Endothelial cell of umbilical vein (primary cell): ENCODE measurements at regions not wholly inside any gene's neighbourhood (a gene's known extent, or its start where the extent isn't known, plus 50 kb on each side); places are given as distances from the start of the nearest gene placed in this dataset.

Experiments used
- BruUV-seq: library from RNA; stranded (reverse); fragments of 400-500 nt; replicated peaks from 2 replicates; lab custom pipeline; 2021; lab: Mats Ljungman, UMichigan
- CTCF ChIA-PET: fragments of 300-600, 350-600 bp; sonication (Branson Sonifier 250); formaldehyde crosslinking; loops from one replicate; lab custom pipeline; 2021; ENCODE audit warnings: antibody characterized with exemption, inconsistent platforms; lab: Charles Lee
- POLR2A ChIA-PET: fragments of 300-600, 350-600 bp; sonication (Branson Sonifier 250); formaldehyde crosslinking; loops from one replicate; lab custom pipeline; 2021; ENCODE audit warnings: antibody characterized with exemption, inconsistent platforms; lab: Charles Lee
- DNase-seq: peaks from one replicate; pipeline ENCODE4 v3.0.0-alpha.2; 2011; ENCODE audit warnings: low read depth, low spot score
- FAIRE-seq: peaks from 2 replicates; lab custom pipeline; 2011; peaks lifted over from hg19 to GRCh38; lab: Jason Lieb, UNC
- H2AFZ ChIP-seq: 2 replicates; pipeline ENCODE4 v1.6.0; 2012; ENCODE audit warnings: low read depth, low read length, control low read depth, inconsistent platforms
- H3K27ac ChIP-seq: 2 replicates; pipeline ENCODE4 v1.5.1; 2011; ENCODE audit warnings: low read depth, mild to moderate bottlenecking, control low read depth, low read length, moderate library complexity; ENCODE audit not compliant: insufficient read depth
- H3K27me3 ChIP-seq, 2 experiments: 2 replicates each; pipeline versions ENCODE4 v1.6.0 to v1.6.1; 2011; ENCODE audit warnings: low read length in 2 of 2, mixed read lengths in 1 of 2; ENCODE audit not compliant: control insufficient read depth in 2 of 2, insufficient read depth in 2 of 2
- H3K36me3 ChIP-seq, 2 experiments: 2 replicates in 1 of 2; 3 replicates in 1 of 2; pipeline ENCODE4 v1.5.1; 2011; ENCODE audit warnings: low read length in 2 of 2, mild to moderate bottlenecking in 1 of 2, moderate library complexity in 1 of 2; ENCODE audit not compliant: control insufficient read depth in 2 of 2, insufficient read depth in 2 of 2; ENCODE audit errors: extremely low read depth in 1 of 2
- H3K4me1 ChIP-seq: 3 replicates; pipeline ENCODE4 v1.5.1; 2011; ENCODE audit warnings: mild to moderate bottlenecking, low read length; ENCODE audit not compliant: control insufficient read depth, insufficient read depth; ENCODE audit errors: extremely low read depth
- H3K4me2 ChIP-seq: 2 replicates; pipeline ENCODE4 v1.6.1; 2011; ENCODE audit warnings: low read length, control low read depth, mixed read lengths; ENCODE audit not compliant: insufficient read depth
- H3K4me3 ChIP-seq, 3 experiments: fragments of 200-600 bp in 1 of 3; sonication (generic), shearing (Covaris generic) in 1 of 3; replicated peaks in 1 of 3; 2 replicates each; pipeline ENCODE4 v1.5.1; 2011 to 2016; ENCODE audit warnings: control low read depth in 3 of 3, low read length in 3 of 3, mild to moderate bottlenecking in 2 of 3, inconsistent platforms in 1 of 3, low read depth in 1 of 3, moderate library complexity in 1 of 3; ENCODE audit not compliant: insufficient read depth in 1 of 3
- H3K79me2 ChIP-seq: 2 replicates; pipeline ENCODE4 v1.6.0; 2012; ENCODE audit warnings: low read length, inconsistent platforms; ENCODE audit not compliant: control insufficient read depth, insufficient read depth
- H3K9ac ChIP-seq: replicated peaks from 2 replicates; pipeline ENCODE3; 2011; ENCODE audit warnings: low read length, control low read depth; ENCODE audit not compliant: insufficient read depth; ENCODE audit errors: extremely low read depth
- H3K9me1 ChIP-seq: replicated peaks from 3 replicates; pipeline ENCODE4 v1.6.0; 2011; ENCODE audit warnings: mild to moderate bottlenecking, low read length; ENCODE audit not compliant: control insufficient read depth, insufficient read depth; ENCODE audit errors: extremely low read depth
- H3K9me3 ChIP-seq: replicated peaks from 2 replicates; pipeline ENCODE4 v1.5.1; 2012; ENCODE audit warnings: low read length, inconsistent platforms; ENCODE audit not compliant: control insufficient read depth, insufficient read depth
- H4K20me1 ChIP-seq: replicated peaks from 2 replicates; pipeline ENCODE3; 2011; ENCODE audit warnings: mild to moderate bottlenecking, low read length; ENCODE audit not compliant: control insufficient read depth, insufficient read depth; ENCODE audit errors: extremely low read depth
- CTCF ChIP-seq, 2 donors: IDR thresholded peaks; 1 replicate in 1 of 2; 2 replicates in 1 of 2; pipeline ENCODE4 v1.5.1; 2011; ENCODE audit warnings: low read length in 2 of 2, mild to moderate bottlenecking in 2 of 2, moderate library complexity in 2 of 2, control low read depth in 1 of 2, inconsistent platforms in 1 of 2, low read depth in 1 of 2; ENCODE audit not compliant: insufficient read depth in 1 of 2; ENCODE audit errors: extremely low read depth in 1 of 2
- EZH2 ChIP-seq: IDR thresholded peaks from 2 replicates; pipeline ENCODE4 v1.6.1; 2012; ENCODE audit warnings: borderline replicate concordance, low read depth, mild to moderate bottlenecking, moderate library complexity, low read length, inconsistent platforms; ENCODE audit not compliant: severe bottlenecking
- FOS ChIP-seq: IDR thresholded peaks from 2 replicates; pipeline ENCODE4 v1.6.1; 2011; ENCODE audit warnings: mild to moderate bottlenecking, low read length, moderate library complexity, borderline replicate concordance; ENCODE audit not compliant: insufficient read depth
- GATA2 ChIP-seq: IDR thresholded peaks from 2 replicates; pipeline ENCODE4 v1.7.0; 2011; ENCODE audit warnings: low read depth, mild to moderate bottlenecking, moderate library complexity, mixed read lengths, low read length; ENCODE audit not compliant: insufficient read length, insufficient read depth
- JUN ChIP-seq: IDR thresholded peaks from 2 replicates; pipeline ENCODE4 v1.6.1; 2011; ENCODE audit warnings: borderline replicate concordance, low read depth; ENCODE audit not compliant: insufficient read length, insufficient read depth
- MYC ChIP-seq: IDR thresholded peaks from one replicate; pipeline ENCODE4 v1.6.1; 2011; ENCODE audit warnings: mild to moderate bottlenecking, low read depth, low read length
- POLR2A ChIP-seq: IDR thresholded peaks from 2 replicates; pipeline ENCODE4 v1.6.1; 2012; ENCODE audit warnings: low read depth, mild to moderate bottlenecking, control low read depth, low read length
- POLR2AphosphoS5 ChIP-seq: IDR thresholded peaks from 2 replicates; pipeline ENCODE4 v1.6.1; 2012; ENCODE audit warnings: low read depth, mild to moderate bottlenecking, control low read depth, low read length, moderate library complexity; ENCODE audit not compliant: insufficient read depth
- dilution Hi-C: fragments of 300-500 bp; cut with MboI; formaldehyde crosslinking; loops from one replicate; pipeline ENCODE4 v1.15.0; 2019; ENCODE audit warnings: low sequenced_read_pairs; ENCODE audit not compliant: extremely low pct_ligation_motif_present
- intact Hi-C: fragments of 100-400 bp; cut with micrococcal nuclease; formaldehyde crosslinking; loops from one replicate; pipeline ENCODE4 v1.10.0; 2022

- ChIA-PET CTCF (interaction anchor here (1.4 kb wide), 1 partner anchor 11 kb away, joined by 3 read pairs; no protein-coding TSS in a partner anchor), POLR2A (no interaction called here)
- H3K79me2 ChIP-seq: no peaks in the 10 kb centered on the region
- no peaks in the 10 kb centered on the region for H4K20me1 ChIP-seq
- intact Hi-C loops (no loop called here), dilution Hi-C loops (no loop called here)
- H3K27me3 ChIP-seq: no peaks in the 10 kb centered on the region
- BruUV-seq: no TSS peak
- H3K9me1 ChIP-seq: no peaks in the 10 kb centered on the region
- FAIRE-seq (no peak), DNase-seq (no peak)
- no peak overlapping the region for H3K27ac ChIP-seq
- no peak overlapping the region for H3K9ac ChIP-seq
- no peak for TF ChIP-seq MYC
- TF ChIP-seq EZH2: no peak
- TF ChIP-seq POLR2A: no peak
- TF ChIP-seq GATA2: no peak
- TF ChIP-seq POLR2AphosphoS5: no peak
- TF ChIP-seq JUN: no peak
- H3K9me3 ChIP-seq: no peaks in the 10 kb centered on the region
- H2AFZ ChIP-seq: no peak overlapping the region
- H3K36me3 ChIP-seq: no peaks in the 10 kb centered on the region
- no peak overlapping the region for H3K4me3 ChIP-seq
- H3K4me2 ChIP-seq: no peak overlapping the region
- no peaks in the 10 kb centered on the region for H3K4me1 ChIP-seq
Measured at GRCh38 chrX:122094611-122095010, 1047.2 kb downstream of the GLUD2 start.

- POLR2A ChIA-PET: no interaction called here
- H3K4me2 ChIP-seq: no peak overlapping the region
- H2AFZ ChIP-seq: no peak overlapping the region
- no peaks in the 10 kb centered on the region for H3K9me1 ChIP-seq
- H3K4me1 ChIP-seq: no peaks in the 10 kb centered on the region
- intact Hi-C loops: no loop called here
- H3K9ac ChIP-seq: no peak overlapping the region
- H3K27ac ChIP-seq: no peak overlapping the region
- H3K79me2 ChIP-seq: no peaks in the 10 kb centered on the region
- BruUV-seq: no TSS peak
- DNase-seq (no peak), FAIRE-seq (no peak)
- TF ChIP-seq POLR2A (no peak), CTCF (IDR thresholded peaks at IDR 0.05; ENCODE audit: extremely low read depth in 1 of 2, insufficient read depth in 1 of 2, low read depth in 1 of 2, low read length in 2 of 2) (no peak), MYC (no peak), FOS (no peak)
- no peak overlapping the region for H3K4me3 ChIP-seq
- no peaks in the 10 kb centered on the region for H3K9me3 ChIP-seq
- no peaks in the 10 kb centered on the region for H3K27me3 ChIP-seq
- CTCF ChIA-PET: no interaction called here
- dilution Hi-C loops: no loop called here
- H3K36me3 ChIP-seq: no peaks in the 10 kb centered on the region
- H4K20me1 ChIP-seq: no peaks in the 10 kb centered on the region
Measured at GRCh38 chrX:122113376-122113775, 1066.0 kb downstream of the GLUD2 start.
